AG09319 (cell line): ENCODE measurements at regions not wholly inside any gene's neighbourhood (a gene's known extent, or its start where the extent isn't known, plus 50 kb on each side); places are given as distances from the start of the nearest gene placed in this dataset.

Experiments
- DNase-seq: peaks from one replicate; pipeline ENCODE4 v3.0.0-alpha.2; 2010; ENCODE audit warnings: low read depth; ENCODE audit errors: extremely low read depth
- CTCF ChIP-seq: IDR thresholded peaks from 2 replicates; pipeline ENCODE4 v1.5.1; 2011; ENCODE audit warnings: low read depth, mild to moderate bottlenecking, inconsistent platforms, low read length, moderate library complexity

DNA sequence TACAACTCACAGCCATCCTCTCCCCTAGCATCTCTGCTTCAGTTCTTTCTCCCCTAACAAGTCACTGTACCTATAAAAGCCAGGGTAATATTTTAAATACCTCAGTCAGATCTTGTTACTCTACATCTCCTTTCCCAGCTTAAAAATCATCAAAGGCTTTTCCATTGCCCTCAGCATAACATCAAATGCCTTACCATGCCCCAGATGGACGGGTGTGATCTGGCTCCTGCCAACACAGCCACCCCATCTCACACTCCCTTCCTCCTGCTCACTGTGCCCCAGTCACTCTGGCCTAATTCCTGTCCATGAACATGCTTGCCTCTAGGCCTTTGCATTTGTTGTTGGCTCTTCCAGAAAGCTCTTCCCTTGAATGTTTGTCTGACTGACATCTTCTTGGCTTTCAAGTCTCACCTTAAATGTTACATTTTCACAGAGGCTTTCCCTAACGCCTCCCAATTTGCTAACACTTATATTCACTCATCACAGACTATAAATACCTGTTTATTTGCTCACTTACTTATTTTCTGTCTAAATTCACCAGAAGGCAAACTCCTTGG is 640.9 kb downstream of the NYAP2 start:
- no peak for DNase-seq

GRCh38 chr2:226037526-226037925 is 638.0 kb downstream of the NYAP2 start:
- TF ChIP-seq CTCF, result no peak
- DNase-seq, result no peak

More for the DNA sequence above, 640.9 kb downstream of the NYAP2 start:
- TF ChIP-seq CTCF, result no peak

DNA sequence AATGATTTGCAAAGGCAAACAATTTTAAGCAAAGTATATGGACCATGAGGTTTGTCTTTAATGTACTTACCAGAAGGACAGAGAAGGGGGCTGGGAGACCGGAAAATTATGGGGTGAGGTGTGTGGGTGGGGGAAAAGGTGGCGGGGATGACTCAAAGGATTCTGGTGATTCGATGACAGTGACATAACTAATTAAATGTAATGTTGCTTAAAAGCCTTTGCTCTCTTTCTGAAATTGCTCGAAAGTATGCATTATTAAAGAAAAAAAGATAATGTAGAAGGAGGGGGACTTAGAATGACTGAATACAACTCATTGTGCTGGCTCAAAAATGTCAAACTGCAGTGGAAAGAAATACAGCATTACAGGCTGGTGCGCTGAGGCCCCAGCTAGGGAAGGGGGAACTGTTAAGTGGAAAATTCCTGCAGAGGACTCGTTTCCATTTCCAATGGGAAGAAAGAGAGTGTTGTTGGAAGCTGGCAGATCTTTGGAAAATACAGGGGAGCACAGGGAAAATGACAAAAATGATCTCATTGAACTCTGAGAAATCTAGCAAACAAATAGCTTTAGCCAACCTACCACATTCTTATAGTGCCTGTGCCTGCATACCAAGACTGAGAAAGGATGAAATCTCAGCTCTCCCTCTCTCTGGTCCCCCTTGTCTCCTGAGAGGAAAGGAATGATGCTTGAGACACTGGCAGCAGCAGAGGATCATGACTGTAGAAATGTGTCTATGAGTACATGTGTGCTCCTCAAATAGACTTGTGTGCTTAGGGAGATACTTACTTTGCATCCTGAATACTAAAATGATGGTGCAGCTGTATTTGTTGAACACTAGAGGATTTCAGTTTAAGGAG is 632.4 kb downstream of the NYAP2 start:
- no peak for DNase-seq

DNA sequence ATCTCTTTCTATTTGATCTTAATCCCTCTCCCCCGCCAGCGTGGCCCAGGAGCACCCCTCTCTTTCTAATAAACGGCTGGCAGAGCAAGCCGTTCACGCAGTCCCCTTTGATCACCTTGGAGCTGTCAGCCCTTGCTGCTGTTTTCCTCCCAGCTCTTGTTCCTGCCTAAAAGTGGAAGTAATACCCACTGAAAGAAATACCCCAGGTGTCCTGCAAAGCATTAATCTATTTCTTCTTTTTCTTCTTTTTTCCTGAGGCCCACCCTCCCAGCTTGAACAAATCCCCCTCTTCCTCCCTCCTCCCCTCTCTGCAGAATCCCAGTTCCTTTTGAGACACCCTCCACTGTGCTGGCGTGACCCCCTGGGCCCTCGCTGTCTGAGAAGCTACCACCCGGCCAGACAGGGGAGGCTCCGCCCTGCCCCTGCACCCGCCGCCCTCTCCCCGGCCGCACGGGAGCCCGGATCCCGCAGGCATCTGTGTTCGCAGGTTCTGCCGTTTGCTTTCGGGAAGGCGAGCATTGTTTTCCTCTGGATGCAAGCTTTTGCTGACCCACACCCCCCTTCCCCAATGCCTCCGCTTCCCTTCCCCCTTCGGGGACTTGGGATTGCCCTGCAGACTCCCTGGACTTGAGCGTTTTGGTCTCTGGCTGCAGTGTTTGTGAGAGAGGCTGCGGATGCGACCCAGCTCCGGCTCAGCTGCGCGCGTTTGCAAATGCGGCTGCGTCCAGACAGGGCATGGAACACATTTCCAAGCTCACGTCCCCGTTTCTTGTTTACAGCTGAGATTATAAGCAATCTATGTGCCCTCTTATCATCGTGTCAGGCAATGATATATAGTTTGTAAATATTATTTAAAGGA is 631.5 kb downstream of the NYAP2 start:
- no peak for TF ChIP-seq CTCF
- DNase-seq, result peak; percentile 11

More for the DNA sequence above, 632.4 kb downstream of the NYAP2 start:
- no peak for TF ChIP-seq CTCF

DNA sequence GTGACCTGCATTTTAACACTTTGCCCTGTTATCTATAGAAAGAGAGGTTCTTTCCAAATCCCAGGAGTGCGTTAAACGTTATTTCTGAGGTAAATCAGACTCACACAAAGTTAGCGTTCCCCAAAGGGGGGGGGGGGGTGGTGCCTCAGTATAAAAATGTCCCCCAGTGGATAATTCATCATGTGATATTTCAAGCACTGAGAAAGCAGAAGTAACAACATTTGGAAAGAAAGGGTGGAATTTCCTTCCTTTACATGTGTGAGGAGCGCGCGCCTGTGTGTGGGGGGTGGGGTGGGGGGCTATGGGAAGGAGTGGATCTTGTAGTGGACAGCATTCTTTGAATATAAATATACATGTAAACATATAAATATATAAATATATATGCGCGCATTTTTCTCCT is 630.9 kb downstream of the NYAP2 start:
- no peak for DNase-seq
- no peak for TF ChIP-seq CTCF

- TF ChIP-seq CTCF, result no peak
- no peak for DNase-seq
These were observed 624.4 kb downstream of the NYAP2 start for GRCh38 chr2:226023946-226024345.
